Karpas-422 (cell line): ENCODE measurements at regions not wholly inside any gene's neighbourhood (a gene's known extent, or its start where the extent isn't known, plus 50 kb on each side); places are given as distances from the start of the nearest gene placed in this dataset.

Source experiments
- DNase-seq: peaks from one replicate; pipeline ENCODE4 v3.0.0-alpha.2; 2015
- H2AFZ ChIP-seq: fragments of 200-600 bp; sonication (generic); 2 replicates; pipeline ENCODE4 v1.6.1; 2014; ENCODE audit warnings: antibody characterized with exemption, low read length, mixed read lengths
- H3K27ac ChIP-seq: fragments of 200-600 bp; sonication (generic); 2 replicates; pipeline ENCODE4 v1.5.1; 2014; ENCODE audit warnings: mild to moderate bottlenecking, low read length, moderate library complexity
- H3K27me3 ChIP-seq: fragments of 200-600 bp; sonication (generic); 2 replicates; pipeline ENCODE4 v1.6.1; 2014; ENCODE audit warnings: low read length, mixed read lengths
- H3K36me3 ChIP-seq: fragments of 200-600 bp; sonication (generic); 2 replicates; pipeline ENCODE4 v1.6.1; 2014; ENCODE audit warnings: low read length, mixed read lengths; ENCODE audit not compliant: insufficient read depth
- H3K4me1 ChIP-seq: fragments of 200-600 bp; sonication (generic); 2 replicates; pipeline ENCODE4 v1.6.1; 2014; ENCODE audit warnings: mild to moderate bottlenecking, low read length, mixed read lengths
- H3K4me2 ChIP-seq: fragments of 200-600 bp; sonication (generic); 2 replicates; pipeline ENCODE4 v1.6.1; 2014; ENCODE audit warnings: low read length, low read depth, mild to moderate bottlenecking; ENCODE audit not compliant: poor library complexity, severe bottlenecking
- H3K4me3 ChIP-seq: fragments of 200-600 bp; sonication (generic); 2 replicates; pipeline ENCODE4 v1.5.1; 2014; ENCODE audit warnings: mild to moderate bottlenecking, antibody characterized with exemption, low read length, mixed read lengths
- H3K79me2 ChIP-seq: fragments of 200-600 bp; sonication (generic); 2 replicates; pipeline ENCODE4 v1.6.1; 2014; ENCODE audit warnings: mild to moderate bottlenecking, low read length, mixed read lengths
- H3K9ac ChIP-seq: fragments of 200-600 bp; sonication (generic); 2 replicates; pipeline ENCODE4 v1.6.0; 2014; ENCODE audit warnings: low read length
- H3K9me2 ChIP-seq: fragments of 200-600 bp; sonication (generic), shearing (Covaris generic); replicated peaks from 2 replicates; pipeline ENCODE4 v1.6.0; 2014; ENCODE audit warnings: mild to moderate bottlenecking, low read length, moderate library complexity; ENCODE audit not compliant: insufficient read depth
- H3K9me3 ChIP-seq: fragments of 300-700, 200-600 bp; sonication (generic); 2 replicates; pipeline ENCODE4 v1.6.1; 2014; ENCODE audit warnings: low read length, mixed read lengths
- H4K20me1 ChIP-seq: fragments of 200-600 bp; sonication (generic); 2 replicates; pipeline ENCODE4 v1.6.1; 2014; ENCODE audit warnings: mild to moderate bottlenecking, antibody characterized with exemption, low read length, low read depth; ENCODE audit not compliant: insufficient read depth

GRCh38 chr17:69880591-69881112 lies 194.4 kb upstream of the KCNJ16 start:
- no peak overlapping the region for H2AFZ ChIP-seq
- DNase-seq, result no peak
- no peak overlapping the region for H3K4me2 ChIP-seq
- no peaks in the 10 kb centered on the region for H3K9me3 ChIP-seq
- H4K20me1 ChIP-seq, result no peaks in the 10 kb centered on the region
- no peaks in the 10 kb centered on the region for H3K79me2 ChIP-seq
- no peak overlapping the region for H3K4me3 ChIP-seq
- peaks cover 7% of the 10 kb centered on the region; the same call in 1 of the 2 replicates for H3K4me1 ChIP-seq
- H3K27me3 ChIP-seq, result no peaks in the 10 kb centered on the region
- H3K9ac ChIP-seq, result no peak overlapping the region
- H3K9me2 ChIP-seq, result no peaks in the 10 kb centered on the region
- no peaks in the 10 kb centered on the region for H3K36me3 ChIP-seq
- H3K27ac ChIP-seq, result no peak overlapping the region

- H3K36me3 ChIP-seq, result no peaks in the 10 kb centered on the region
- no peak overlapping the region for H3K4me3 ChIP-seq
- no peaks in the 10 kb centered on the region for H4K20me1 ChIP-seq
- peaks cover 7% of the 10 kb centered on the region; the same call in 1 of the 2 replicates for H3K4me1 ChIP-seq
- H3K4me2 ChIP-seq, result no peak overlapping the region
- H3K79me2 ChIP-seq, result no peaks in the 10 kb centered on the region
- H3K9me2 ChIP-seq, result no peaks in the 10 kb centered on the region
- no peak overlapping the region for H2AFZ ChIP-seq
- H3K27me3 ChIP-seq, result no peaks in the 10 kb centered on the region
- no peak overlapping the region for H3K27ac ChIP-seq
- DNase-seq, result no peak
- no peak overlapping the region for H3K9ac ChIP-seq
- H3K9me3 ChIP-seq, result no peaks in the 10 kb centered on the region
These were observed 192.7 kb upstream of the KCNJ16 start for GRCh38 chr17:69882281-69882680.

GRCh38 chr17:69883120-69883519 lies 191.9 kb upstream of the KCNJ16 start:
- no peaks in the 10 kb centered on the region for H3K9me3 ChIP-seq
- H4K20me1 ChIP-seq, result no peaks in the 10 kb centered on the region
- no peak for DNase-seq
- no peaks in the 10 kb centered on the region for H3K36me3 ChIP-seq
- H3K9me2 ChIP-seq, result no peaks in the 10 kb centered on the region
- no peak overlapping the region for H3K4me3 ChIP-seq
- H3K27ac ChIP-seq, result no peak overlapping the region
- H3K27me3 ChIP-seq, result no peaks in the 10 kb centered on the region
- peaks cover 1% of the 10 kb centered on the region; the same call in 1 of the 2 replicates for H3K4me1 ChIP-seq
- H2AFZ ChIP-seq, result no peak overlapping the region
- H3K9ac ChIP-seq, result no peak overlapping the region
- H3K79me2 ChIP-seq, result no peaks in the 10 kb centered on the region
- no peak overlapping the region for H3K4me2 ChIP-seq

GRCh38 chr17:69884356-69884755 lies 190.7 kb upstream of the KCNJ16 start:
- Histone ChIP-seq H2AFZ (no peak overlapping the region), H3K27ac (no peak overlapping the region), H3K4me2 (no peak overlapping the region), H3K27me3 (no peaks in the 10 kb centered on the region), H3K4me3 (no peak overlapping the region), H3K9ac (no peak overlapping the region), H3K9me2 (no peaks in the 10 kb centered on the region), H3K36me3 (no peaks in the 10 kb centered on the region), H3K4me1 (no peaks in the 10 kb centered on the region), H3K79me2 (no peaks in the 10 kb centered on the region), H4K20me1 (no peaks in the 10 kb centered on the region), H3K9me3 (no peaks in the 10 kb centered on the region)
- DNase-seq, result no peak

- H3K9me2 ChIP-seq, result no peaks in the 10 kb centered on the region
- no peak overlapping the region for H3K27ac ChIP-seq
- H3K79me2 ChIP-seq, result no peaks in the 10 kb centered on the region
- no peak overlapping the region for H3K4me3 ChIP-seq
- no peak overlapping the region for H3K9ac ChIP-seq
- H3K9me3 ChIP-seq, result no peaks in the 10 kb centered on the region
- no peaks in the 10 kb centered on the region for H3K4me1 ChIP-seq
- no peak overlapping the region for H2AFZ ChIP-seq
- no peaks in the 10 kb centered on the region for H3K36me3 ChIP-seq
- no peaks in the 10 kb centered on the region for H4K20me1 ChIP-seq
- H3K27me3 ChIP-seq, result no peaks in the 10 kb centered on the region
- no peak overlapping the region for H3K4me2 ChIP-seq
- no peak for DNase-seq
These were observed 190.2 kb upstream of the KCNJ16 start for GRCh38 chr17:69884846-69885245.

DNA sequence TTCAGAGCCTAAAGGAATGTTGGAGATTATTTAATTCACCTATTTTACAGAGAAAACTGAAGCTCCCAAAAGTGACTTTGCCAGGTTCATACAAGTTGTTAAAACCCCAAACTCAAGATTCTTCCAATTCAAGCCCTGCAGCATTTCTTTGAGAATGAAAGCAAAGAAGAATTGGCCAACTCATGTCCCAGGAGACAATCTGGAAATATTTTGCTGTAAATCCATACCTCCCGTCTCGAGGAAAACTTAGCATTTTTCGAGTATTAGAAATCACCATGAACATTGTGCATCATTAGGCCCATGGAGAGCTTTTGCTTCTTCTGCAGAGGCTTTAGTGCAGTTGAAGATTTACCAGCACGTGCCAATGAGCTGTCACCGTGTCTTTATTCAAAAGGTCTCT lies 176.4 kb upstream of the KCNJ16 start:
- H3K9me3 ChIP-seq, result no peaks in the 10 kb centered on the region
- H3K27me3 ChIP-seq, result no peaks in the 10 kb centered on the region
- H3K4me2 ChIP-seq, result no peak overlapping the region
- H3K9ac ChIP-seq, result no peak overlapping the region
- no peaks in the 10 kb centered on the region for H3K9me2 ChIP-seq
- H3K36me3 ChIP-seq, result no peaks in the 10 kb centered on the region
- no peak for DNase-seq
- no peaks in the 10 kb centered on the region for H4K20me1 ChIP-seq
- no peak overlapping the region for H3K27ac ChIP-seq
- no peaks in the 10 kb centered on the region for H3K79me2 ChIP-seq
- no peak overlapping the region for H2AFZ ChIP-seq
- H3K4me1 ChIP-seq, result peaks cover 10% of the 10 kb centered on the region
- H3K4me3 ChIP-seq, result no peak overlapping the region

GRCh38 chr17:69900101-69900500 lies 174.9 kb upstream of the KCNJ16 start:
- no peaks in the 10 kb centered on the region for H3K27me3 ChIP-seq
- no peak overlapping the region for H3K9ac ChIP-seq
- H3K9me2 ChIP-seq, result no peaks in the 10 kb centered on the region
- H2AFZ ChIP-seq, result 0 out of 2 replicates have a peak overlapping the region, but pooled peaks have one; percentile 41
- H3K4me2 ChIP-seq, result no peak overlapping the region
- H3K4me3 ChIP-seq, result no peak overlapping the region
- no peaks in the 10 kb centered on the region for H3K36me3 ChIP-seq
- peaks cover 11% of the 10 kb centered on the region for H3K4me1 ChIP-seq
- no peak overlapping the region for H3K27ac ChIP-seq
- H3K9me3 ChIP-seq, result no peaks in the 10 kb centered on the region
- no peaks in the 10 kb centered on the region for H3K79me2 ChIP-seq
- DNase-seq, result no peak
- no peaks in the 10 kb centered on the region for H4K20me1 ChIP-seq

DNA sequence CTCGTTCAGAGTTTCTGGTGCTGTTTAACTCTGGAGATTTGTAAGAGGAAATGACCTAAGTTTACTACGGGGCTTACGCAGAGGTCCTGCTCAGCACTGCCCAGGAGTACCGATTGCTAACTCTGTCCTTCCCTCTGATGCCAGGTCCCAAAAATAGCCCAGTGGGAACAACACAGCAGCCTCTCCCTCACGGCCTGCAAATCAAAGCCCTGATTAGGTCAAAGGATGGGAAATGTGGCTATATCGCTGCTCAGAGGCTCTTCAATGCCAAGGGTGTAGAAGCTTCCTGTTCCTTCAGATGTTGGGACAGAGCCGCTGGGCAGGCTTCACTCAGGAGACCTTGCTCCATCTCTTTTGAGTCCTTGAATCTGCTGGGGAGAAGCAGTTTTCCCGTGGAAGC lies 174.2 kb upstream of the KCNJ16 start:
- H3K27me3 ChIP-seq, result no peaks in the 10 kb centered on the region
- no peaks in the 10 kb centered on the region for H3K9me3 ChIP-seq
- H3K79me2 ChIP-seq, result no peaks in the 10 kb centered on the region
- no peak overlapping the region for H3K27ac ChIP-seq
- H3K36me3 ChIP-seq, result no peaks in the 10 kb centered on the region
- H3K4me2 ChIP-seq, result no peak overlapping the region
- H3K4me1 ChIP-seq, result peaks cover 9% of the 10 kb centered on the region
- no peak overlapping the region for H3K4me3 ChIP-seq
- no peak overlapping the region for H3K9ac ChIP-seq
- no peaks in the 10 kb centered on the region for H3K9me2 ChIP-seq
- no peak for DNase-seq
- no peaks in the 10 kb centered on the region for H4K20me1 ChIP-seq
- H2AFZ ChIP-seq, result no peak overlapping the region

DNA sequence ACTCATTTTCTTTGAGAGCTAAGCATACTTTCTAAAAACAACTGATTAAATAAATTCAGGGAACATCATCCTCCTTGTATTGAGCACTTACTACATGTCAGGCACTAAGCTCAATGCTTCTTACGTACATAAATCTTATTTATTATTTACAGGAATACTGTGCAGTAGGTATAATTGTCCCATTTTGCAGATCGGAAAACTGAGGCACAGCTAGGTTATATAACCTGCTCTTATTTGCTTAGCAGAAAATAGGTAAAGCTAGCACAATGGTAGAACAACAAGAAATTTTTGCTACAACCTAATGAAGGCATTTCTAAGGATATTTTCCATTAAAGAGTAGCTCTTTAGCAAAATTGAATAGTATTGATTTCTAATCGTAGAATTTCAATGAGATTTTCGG lies 168.7 kb upstream of the KCNJ16 start:
- Histone ChIP-seq H3K9me2 (no peaks in the 10 kb centered on the region), H3K79me2 (no peaks in the 10 kb centered on the region), H2AFZ (no peak overlapping the region), H3K9ac (no peak overlapping the region), H3K4me3 (no peak overlapping the region), H4K20me1 (no peaks in the 10 kb centered on the region), H3K36me3 (no peaks in the 10 kb centered on the region), H3K4me1 (peaks cover 60% of the 10 kb centered on the region), H3K27me3 (no peaks in the 10 kb centered on the region), H3K4me2 (no peak overlapping the region), H3K9me3 (no peaks in the 10 kb centered on the region), H3K27ac (peak overlapping the region; percentile 95; the same call in 1 of the 2 replicates)
- no peak for DNase-seq
